Transverse colon (tissue), 4 donors: ENCODE measurements at regions not wholly inside any gene's neighbourhood (a gene's known extent, or its start where the extent isn't known, plus 50 kb on each side); places are given as distances from the start of the nearest gene placed in this dataset.
"Not testable (repeated sequence)": the region's sequence is repeated elsewhere in the genome, so short reads cannot be mapped to it uniquely, and the experiment has no call there.

Experiments used
- EP300 ChIP-seq: sonication (generic); formaldehyde crosslinking; IDR thresholded peaks from one replicate; pipeline ENCODE4 v1.6.1; 2017; ENCODE audit warnings: antibody characterized with exemption, low read depth
- POLR2A ChIP-seq: fragments of 450-650 bp; IDR thresholded peaks from one replicate; pipeline ENCODE4 v1.6.1; 2016; ENCODE audit warnings: antibody characterized with exemption, mild to moderate bottlenecking, moderate library complexity
- POLR2AphosphoS5 ChIP-seq, 3 donors: sonication (generic); formaldehyde crosslinking; IDR thresholded peaks; one replicate each; pipeline ENCODE4 v1.6.1; 2016; ENCODE audit warnings: antibody characterized with exemption in 3 of 3
- TF ChIP-seq, protein P1 (sequence below), 5 experiments: fragments of 200-600 bp in 3 of 5; fragments of 450-650 bp in 2 of 5; sonication (generic) in 3 of 5; IDR thresholded peaks; 1 replicate in 2 of 5; 2 replicates in 3 of 5; pipeline ENCODE4 v1.5.1; 2016 to 2017; ENCODE audit warnings: antibody characterized with exemption in 5 of 5, inconsistent platforms in 3 of 5, mild to moderate bottlenecking in 2 of 5, moderate library complexity in 1 of 5

GRCh38 chr6:88418921-88419810 lies 253.0 kb upstream of the CNR1 start:
- TF ChIP-seq, protein P1, sequence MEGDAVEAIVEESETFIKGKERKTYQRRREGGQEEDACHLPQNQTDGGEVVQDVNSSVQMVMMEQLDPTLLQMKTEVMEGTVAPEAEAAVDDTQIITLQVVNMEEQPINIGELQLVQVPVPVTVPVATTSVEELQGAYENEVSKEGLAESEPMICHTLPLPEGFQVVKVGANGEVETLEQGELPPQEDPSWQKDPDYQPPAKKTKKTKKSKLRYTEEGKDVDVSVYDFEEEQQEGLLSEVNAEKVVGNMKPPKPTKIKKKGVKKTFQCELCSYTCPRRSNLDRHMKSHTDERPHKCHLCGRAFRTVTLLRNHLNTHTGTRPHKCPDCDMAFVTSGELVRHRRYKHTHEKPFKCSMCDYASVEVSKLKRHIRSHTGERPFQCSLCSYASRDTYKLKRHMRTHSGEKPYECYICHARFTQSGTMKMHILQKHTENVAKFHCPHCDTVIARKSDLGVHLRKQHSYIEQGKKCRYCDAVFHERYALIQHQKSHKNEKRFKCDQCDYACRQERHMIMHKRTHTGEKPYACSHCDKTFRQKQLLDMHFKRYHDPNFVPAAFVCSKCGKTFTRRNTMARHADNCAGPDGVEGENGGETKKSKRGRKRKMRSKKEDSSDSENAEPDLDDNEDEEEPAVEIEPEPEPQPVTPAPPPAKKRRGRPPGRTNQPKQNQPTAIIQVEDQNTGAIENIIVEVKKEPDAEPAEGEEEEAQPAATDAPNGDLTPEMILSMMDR (IDR thresholded peaks at IDR 0.05) = not testable (repeated sequence)
- TF ChIP-seq POLR2A; POLR2AphosphoS5 (IDR thresholded peaks at IDR 0.05); EP300: not testable (repeated sequence)
